NCI-H2227 treated with DMSO at 0.1 percent for 48 hours (cell line): ENCODE measurements at regions not wholly inside any gene's neighbourhood (a gene's known extent, or its start where the extent isn't known, plus 50 kb on each side); places are given as distances from the start of the nearest gene placed in this dataset.
"Not testable (repeated sequence)": the region's sequence is repeated elsewhere in the genome, so short reads cannot be mapped to it uniquely, and the experiment has no call there.

Source experiments
- DNase-seq: peaks from one replicate; lab custom pipeline; 2025; lab: John Stamatoyannopoulos, UW

GRCh38 chr2:56806924-56807323, 623.1 kb downstream of the CCDC85A start:
- no peak for DNase-seq

- no peak for DNase-seq
Measured at GRCh38 chr2:56807861-56808260, 624.1 kb downstream of the CCDC85A start.

- no peak for DNase-seq
Measured at GRCh38 chr2:56811401-56811800, 627.6 kb downstream of the CCDC85A start.

GRCh38 chr2:56812432-56812831, 628.6 kb downstream of the CCDC85A start:
- DNase-seq: no peak

GRCh38 chr2:56813490-56813889, 629.7 kb downstream of the CCDC85A start:
- DNase-seq: no peak

- no peak for DNase-seq
Measured at GRCh38 chr2:56816666-56817065, 632.9 kb downstream of the CCDC85A start.

- no peak for DNase-seq
Measured at GRCh38 chr2:56831780-56832179, 648.0 kb downstream of the CCDC85A start.

GRCh38 chr2:56834686-56835085, 650.9 kb downstream of the CCDC85A start:
- DNase-seq: no peak

- DNase-seq: not testable (repeated sequence)
Measured at GRCh38 chr2:56840009-56840408, 656.2 kb downstream of the CCDC85A start.

- no peak for DNase-seq
Measured at GRCh38 chr2:56860991-56861390, 677.2 kb downstream of the CCDC85A start.

- DNase-seq: no peak
Measured at GRCh38 chr2:56871644-56872043, 687.9 kb downstream of the CCDC85A start.

GRCh38 chr2:56874717-56875116, 690.9 kb downstream of the CCDC85A start:
- no peak for DNase-seq

- no peak for DNase-seq
Measured at GRCh38 chr2:56889738-56890137, 705.9 kb downstream of the CCDC85A start.

GRCh38 chr2:56892382-56892781, 708.6 kb downstream of the CCDC85A start:
- no peak for DNase-seq

- DNase-seq: no peak
Measured at GRCh38 chr2:56898986-56899385, 715.2 kb downstream of the CCDC85A start.

GRCh38 chr2:56912490-56912889, 728.7 kb downstream of the CCDC85A start:
- DNase-seq: no peak

GRCh38 chr2:56918790-56919189, 735.0 kb downstream of the CCDC85A start:
- DNase-seq: no peak

GRCh38 chr2:56933976-56934375, 750.2 kb downstream of the CCDC85A start:
- no peak for DNase-seq

GRCh38 chr2:56934866-56935265, 751.1 kb downstream of the CCDC85A start:
- DNase-seq: no peak

GRCh38 chr2:56940054-56940453, 756.3 kb downstream of the CCDC85A start:
- DNase-seq: no peak

- DNase-seq: no peak
Measured at GRCh38 chr2:56952871-56953270, 769.1 kb downstream of the CCDC85A start.

GRCh38 chr2:56960581-56960980, 776.8 kb downstream of the CCDC85A start:
- DNase-seq: no peak

GRCh38 chr2:56962673-56963072, 778.9 kb downstream of the CCDC85A start:
- no peak for DNase-seq

- DNase-seq: no peak
Measured at GRCh38 chr2:56969513-56969912, 785.7 kb downstream of the CCDC85A start.

GRCh38 chr2:56971383-56971974, 787.7 kb downstream of the CCDC85A start:
- DNase-seq: no peak
